ENCODE measurements at regions not wholly inside any gene's neighbourhood (a gene's known extent, or its start where the extent isn't known, plus 50 kb on each side); places are given as distances from the start of the nearest gene placed in this dataset.

DNA sequence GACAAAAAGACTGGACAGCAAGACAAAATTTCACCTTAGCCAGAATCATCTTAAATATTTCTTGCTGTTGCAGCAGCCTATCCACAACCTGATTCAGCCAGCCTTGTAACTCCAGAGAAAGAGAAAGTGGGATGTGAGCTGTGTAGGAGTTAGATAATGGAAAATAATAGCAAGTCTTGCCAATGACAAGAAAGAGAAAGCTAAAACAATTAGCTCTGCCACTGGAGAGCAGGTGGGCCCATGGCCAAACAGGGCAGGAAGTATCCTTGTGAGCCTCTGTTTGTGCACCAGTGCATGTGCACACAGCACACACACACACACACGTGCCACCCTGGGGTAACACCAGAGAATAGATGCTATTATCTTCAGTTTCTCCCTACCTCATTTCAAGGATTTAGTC lies 106.0 kb upstream of the CCDC196 start:
- TF ChIP-seq, protein P1, sequence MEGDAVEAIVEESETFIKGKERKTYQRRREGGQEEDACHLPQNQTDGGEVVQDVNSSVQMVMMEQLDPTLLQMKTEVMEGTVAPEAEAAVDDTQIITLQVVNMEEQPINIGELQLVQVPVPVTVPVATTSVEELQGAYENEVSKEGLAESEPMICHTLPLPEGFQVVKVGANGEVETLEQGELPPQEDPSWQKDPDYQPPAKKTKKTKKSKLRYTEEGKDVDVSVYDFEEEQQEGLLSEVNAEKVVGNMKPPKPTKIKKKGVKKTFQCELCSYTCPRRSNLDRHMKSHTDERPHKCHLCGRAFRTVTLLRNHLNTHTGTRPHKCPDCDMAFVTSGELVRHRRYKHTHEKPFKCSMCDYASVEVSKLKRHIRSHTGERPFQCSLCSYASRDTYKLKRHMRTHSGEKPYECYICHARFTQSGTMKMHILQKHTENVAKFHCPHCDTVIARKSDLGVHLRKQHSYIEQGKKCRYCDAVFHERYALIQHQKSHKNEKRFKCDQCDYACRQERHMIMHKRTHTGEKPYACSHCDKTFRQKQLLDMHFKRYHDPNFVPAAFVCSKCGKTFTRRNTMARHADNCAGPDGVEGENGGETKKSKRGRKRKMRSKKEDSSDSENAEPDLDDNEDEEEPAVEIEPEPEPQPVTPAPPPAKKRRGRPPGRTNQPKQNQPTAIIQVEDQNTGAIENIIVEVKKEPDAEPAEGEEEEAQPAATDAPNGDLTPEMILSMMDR (IDR thresholded peaks at IDR 0.05), result no peak
- TF ChIP-seq ZFX (IDR thresholded peaks at IDR 0.05; ENCODE audit: borderline replicate concordance), result no peak

Measured in 22Rv1 (cell line).